Amygdala (tissue), 56 donors: ENCODE measurements at regions not wholly inside any gene's neighbourhood (a gene's known extent, or its start where the extent isn't known, plus 50 kb on each side); places are given as distances from the start of the nearest gene placed in this dataset.
"Not testable (repeated sequence)": the region's sequence is repeated elsewhere in the genome, so short reads cannot be mapped to it uniquely, and the experiment has no call there.

Experiments
- DNase-seq, 56 donors: peaks; one replicate each; lab custom pipeline; 2025; lab: John Stamatoyannopoulos, UW

- DNase-seq = no peak
Measured at GRCh38 chr10:36421992-36422391, 703.4 kb upstream of the ANKRD30A start.

- DNase-seq = no peak
Measured at GRCh38 chr10:36416513-36416912, 708.9 kb upstream of the ANKRD30A start.

- DNase-seq = no peak
Measured at GRCh38 chr10:36412942-36413341, 712.5 kb upstream of the ANKRD30A start.

DNA sequence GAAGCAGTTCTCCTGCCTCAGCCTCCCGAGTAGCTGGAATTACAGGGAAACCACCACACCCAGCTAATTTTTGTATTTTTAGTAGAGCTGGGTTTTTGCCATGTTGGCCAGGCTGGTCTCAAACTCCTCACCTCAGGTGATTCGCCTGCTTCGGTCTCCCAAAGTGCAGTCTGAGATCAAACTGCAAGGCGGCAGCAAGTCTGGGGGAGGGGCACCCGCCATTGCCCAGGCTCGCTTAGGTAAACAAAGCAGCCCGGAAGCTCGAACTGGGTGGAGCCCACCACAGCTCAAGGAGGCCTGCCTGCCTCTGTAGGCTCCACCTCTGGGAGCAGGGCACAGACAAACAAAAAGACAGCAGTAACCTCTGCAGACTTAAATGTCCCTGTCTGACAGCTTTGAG, 725.2 kb upstream of the ANKRD30A start:
- not testable (repeated sequence) for DNase-seq

DNA sequence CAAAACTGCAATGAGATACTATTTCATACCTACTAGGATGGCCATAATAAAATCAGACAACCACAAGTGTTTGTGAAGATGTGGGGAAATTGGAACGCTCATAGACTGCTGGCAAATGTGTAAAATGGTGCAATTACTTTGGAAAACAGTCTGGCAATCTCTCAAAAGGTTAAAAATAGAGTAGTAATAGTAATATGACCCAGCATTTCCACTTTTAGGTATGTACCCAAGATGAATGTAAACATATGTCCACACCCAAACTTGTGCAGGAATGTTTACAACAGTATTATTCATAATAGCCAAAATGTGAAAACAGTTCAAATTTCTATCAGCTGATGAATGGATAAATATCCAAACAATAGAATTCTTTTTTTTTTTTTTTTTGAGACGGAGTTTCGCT, 731.6 kb upstream of the ANKRD30A start:
- DNase-seq = no peak

DNA sequence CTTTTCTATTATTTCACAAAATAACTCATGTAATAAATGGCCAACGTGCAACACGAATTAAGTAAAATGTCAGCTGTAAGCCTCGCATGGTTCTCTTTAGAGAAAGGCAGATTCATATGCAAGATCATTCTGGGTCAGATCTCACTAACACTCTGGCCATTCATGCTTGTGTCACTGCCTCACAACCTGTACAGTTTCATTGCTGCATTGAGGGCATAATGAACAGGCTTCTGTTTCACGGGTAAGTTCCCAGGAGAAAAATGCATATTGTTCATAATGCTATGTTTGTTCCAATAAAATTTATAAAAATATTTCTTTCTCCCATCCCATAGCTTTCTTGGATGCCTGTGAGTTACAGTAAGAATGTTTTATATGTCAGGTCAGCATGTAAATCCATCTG, 734.0 kb upstream of the ANKRD30A start:
- DNase-seq = no peak

DNA sequence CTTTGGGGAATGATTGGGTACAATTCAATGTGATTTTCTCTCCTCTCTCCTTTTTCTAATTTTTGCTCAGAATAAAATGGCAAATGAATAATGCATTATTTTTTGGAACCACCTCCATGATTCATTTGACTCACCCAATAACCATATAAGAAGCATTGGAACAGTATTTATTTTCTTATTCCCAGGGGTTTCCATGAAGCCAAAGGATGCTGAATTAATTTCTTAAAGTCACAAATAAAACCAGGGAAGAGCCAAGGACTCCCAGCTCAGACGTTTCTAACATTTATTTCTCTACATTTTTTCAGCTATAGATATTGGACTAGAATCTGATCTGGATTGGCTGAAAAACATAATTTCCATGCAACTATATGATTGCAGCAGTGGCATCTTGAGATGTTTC, 735.2 kb upstream of the ANKRD30A start:
- DNase-seq = no peak

DNA sequence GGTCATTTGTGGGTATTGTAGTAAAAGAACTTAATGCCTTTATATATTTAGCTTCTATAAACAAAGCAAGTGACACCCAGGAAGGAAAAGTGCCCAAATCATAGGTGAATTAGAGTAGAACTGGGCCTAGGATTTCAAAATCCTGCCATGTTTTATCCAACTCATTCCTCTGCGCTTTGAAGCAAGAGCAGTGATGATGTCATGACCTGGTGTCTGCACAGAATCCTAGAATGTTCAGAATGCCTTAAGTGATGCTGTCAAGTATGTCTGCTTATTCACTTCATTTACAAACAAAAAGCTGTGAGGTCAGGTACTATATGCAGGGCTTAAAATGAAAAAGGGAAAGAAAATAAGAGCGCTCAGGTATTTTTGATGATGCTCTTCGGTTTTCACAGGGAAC, 737.2 kb upstream of the ANKRD30A start:
- no peak for DNase-seq

DNA sequence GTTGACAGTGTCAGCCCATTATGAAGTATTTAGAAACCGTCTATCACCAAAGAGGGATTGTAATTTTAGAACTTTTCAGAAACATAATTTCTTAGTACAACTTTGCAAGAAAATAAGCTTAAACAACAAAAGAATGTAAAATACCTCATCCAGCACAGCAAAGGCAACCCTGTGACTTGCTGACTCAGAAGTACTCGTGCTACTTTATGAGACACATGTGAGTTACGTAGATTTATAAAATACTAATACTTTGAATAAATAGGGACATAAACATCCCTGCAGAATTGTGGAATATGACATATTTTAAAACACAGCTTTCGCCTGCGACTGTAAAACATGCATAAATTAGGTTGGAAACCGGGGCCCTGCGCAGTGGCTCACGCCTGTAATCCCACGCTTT, 739.7 kb upstream of the ANKRD30A start:
- DNase-seq = no peak

GRCh38 chr10:36383349-36383748, 741.3 kb upstream of the FZD8 start:
- DNase-seq = no peak

DNA sequence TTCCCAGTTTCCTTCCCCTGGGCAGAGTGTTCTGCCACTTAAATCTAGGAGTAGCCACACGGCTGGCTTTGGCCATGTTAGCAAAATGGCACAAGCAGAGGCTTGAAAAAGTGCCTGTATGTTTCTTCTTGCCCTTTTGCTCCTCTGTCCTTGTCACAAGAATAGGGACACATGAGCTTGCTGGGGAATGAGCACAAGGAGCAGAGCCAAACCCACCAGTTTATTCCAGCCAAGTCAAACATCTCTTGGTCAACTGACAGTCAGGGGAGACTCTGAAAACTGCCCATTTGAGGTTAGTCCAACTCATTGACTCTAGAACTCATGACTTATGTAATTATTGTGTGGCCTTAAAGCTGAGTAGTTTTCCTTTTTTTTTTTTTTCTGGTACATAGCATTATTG, 739.7 kb upstream of the FZD8 start:
- DNase-seq = no peak

DNA sequence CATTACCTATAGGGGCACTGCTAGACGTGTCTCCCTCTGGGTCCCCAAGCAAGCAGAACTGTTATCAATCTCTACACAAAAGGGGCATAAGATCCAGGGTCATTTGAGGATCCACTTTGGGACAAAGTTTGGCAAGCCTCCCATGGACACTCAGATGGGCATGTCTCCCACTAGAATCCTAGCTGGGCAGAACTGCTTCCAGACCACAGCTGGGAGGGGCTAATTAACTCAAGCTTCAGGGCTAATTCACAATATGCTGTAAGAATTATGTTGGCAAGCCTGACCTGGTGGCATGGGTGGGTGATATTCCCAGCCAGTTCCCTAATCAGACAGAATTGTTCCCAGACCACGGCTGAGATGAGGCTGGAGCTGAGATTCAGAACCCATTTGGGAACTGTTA, 738.4 kb upstream of the FZD8 start:
- DNase-seq = no peak

GRCh38 chr10:36375107-36375506, 733.0 kb upstream of the FZD8 start:
- no peak for DNase-seq

DNA sequence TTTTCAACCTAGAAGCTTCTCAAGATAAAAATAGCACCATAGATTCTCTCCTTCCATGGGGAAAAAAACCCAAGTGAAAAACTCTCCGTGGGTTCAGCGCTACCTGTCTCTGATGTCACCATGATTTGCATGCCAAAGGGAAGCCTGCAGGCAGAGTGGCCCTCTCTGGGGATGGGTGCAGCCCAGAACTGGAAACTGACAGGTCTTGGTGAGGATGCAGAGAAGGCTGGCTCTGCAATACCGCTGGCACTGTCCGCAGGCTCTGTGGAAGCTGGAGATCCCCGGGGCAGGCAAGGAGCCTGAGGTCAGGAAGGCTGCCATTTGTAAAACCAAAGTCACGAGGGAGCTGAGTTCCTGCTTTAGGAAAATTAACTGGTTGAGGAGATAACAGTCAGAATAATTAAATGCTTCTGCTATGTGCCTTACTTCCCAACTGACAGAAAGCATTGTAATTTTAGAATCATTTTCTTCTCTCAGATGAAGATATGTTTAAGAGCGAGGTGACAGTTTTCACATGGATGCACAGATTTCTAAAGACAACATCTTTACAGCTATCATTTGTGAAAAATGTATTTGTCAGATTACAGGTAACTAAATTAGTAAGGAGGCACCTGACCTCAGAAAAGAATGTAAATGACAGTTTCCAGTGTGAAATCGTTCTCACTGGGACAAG, 731.5 kb upstream of the FZD8 start:
- DNase-seq = no peak

DNA sequence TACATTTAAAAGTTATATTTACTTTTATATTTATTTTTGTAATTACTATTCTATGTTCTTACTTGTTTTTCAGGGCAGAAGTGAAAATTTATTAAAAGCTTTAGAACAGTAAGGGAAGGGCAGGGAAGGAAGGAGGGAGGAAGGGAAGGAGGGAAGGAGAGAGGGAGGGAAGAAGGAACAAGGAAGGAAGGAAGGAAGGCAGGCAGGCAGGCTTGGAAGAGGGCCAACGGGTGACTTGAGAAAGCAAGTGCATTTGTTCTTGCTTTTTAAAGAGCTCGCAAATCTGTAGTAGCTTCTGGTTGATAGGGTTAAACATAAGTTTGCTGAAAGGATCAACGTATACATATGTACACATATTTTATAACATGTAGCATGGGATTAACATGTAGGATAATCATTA, 725.3 kb upstream of the FZD8 start:
- DNase-seq = no peak

- no peak for DNase-seq
Measured at GRCh38 chr10:36366843-36367242, 724.7 kb upstream of the FZD8 start.

DNA sequence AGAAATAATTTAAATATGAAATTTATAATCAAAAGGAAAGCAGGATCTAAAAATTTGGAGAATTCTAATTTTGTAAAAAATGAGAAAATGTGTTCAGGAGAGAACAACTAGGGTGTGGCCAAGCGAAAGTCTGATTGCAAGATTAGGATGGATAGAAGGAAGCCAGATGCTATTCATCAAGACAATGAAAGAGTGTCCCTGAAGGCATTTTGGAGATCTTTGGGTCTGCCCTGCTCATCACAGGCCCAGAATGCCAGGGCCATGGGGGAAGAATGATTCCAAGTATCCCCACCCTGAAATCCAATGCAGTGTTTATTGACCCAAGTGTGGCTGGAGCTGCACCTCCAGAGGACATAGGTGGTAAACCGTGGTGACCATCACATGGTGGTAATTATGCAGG, 724.0 kb upstream of the FZD8 start:
- DNase-seq = no peak

- no peak for DNase-seq
Measured at GRCh38 chr10:36362257-36362656, 720.2 kb upstream of the FZD8 start.

DNA sequence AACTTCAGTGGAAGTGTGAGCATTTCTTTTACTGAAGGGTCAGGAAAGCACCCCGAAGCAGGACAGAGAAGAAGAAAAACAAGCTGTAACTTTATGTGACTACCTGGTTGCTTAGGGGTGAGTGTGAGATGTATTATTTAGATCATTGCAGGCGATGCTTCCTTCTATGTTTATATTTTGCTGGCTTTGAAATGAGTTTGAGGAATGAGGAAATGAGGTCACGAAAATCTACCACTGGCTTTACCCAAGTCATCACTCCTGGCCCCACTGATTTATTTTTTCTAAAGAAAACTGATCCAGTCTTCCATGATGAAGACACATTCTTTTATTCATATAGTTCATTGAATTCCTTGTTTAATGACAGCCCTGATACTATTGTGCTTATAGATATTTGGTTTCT, 716.6 kb upstream of the FZD8 start:
- DNase-seq = no peak

GRCh38 chr10:36354633-36355032, 712.5 kb upstream of the FZD8 start:
- no peak for DNase-seq

DNA sequence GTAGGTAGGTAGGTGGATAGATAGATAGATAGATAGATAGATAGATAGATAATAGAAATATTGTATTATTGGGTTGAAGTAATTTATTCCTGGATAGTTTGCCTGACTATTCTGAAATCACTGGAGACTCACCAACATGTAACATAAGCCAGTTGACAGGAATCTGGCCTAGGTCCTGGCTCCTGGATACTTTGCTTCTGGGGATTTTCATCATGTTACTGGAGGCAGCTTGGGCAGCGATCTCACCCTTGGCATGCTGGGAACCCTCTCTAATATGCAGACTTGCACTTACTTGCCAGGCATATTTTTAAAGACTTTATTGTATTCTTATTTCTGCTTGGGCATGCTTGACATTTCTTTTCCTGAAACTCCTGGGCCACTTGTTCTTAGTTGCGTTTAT, 709.1 kb upstream of the FZD8 start:
- DNase-seq = no peak

DNA sequence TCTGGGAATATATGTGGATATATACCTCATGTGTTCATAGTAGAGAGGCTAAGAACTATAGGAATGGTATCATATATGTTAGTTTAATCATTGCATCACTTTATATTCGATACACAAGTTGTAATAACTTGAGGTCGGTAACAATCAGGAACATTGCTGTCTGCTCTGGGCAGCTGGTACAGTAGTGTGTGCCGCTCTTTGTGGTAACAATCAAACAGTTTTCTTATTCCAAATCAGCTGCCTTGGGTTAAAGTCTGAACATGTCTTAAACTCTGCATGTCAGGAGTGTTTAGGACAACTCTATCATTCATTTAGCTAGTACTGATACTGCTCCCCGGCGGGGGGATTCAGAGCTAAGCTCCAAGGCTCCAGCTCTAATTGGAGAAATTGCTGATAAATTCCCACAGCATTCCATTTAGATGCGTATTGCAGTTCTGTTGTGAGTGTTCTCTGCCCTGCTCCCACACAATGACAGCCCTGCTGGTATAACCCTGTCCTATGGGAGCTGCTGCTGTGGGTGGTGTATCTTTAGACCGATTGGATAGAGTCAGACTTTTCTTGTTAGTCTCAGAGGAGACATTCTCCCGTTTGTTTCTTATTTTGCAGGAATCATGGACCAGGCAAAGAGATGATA, 707.5 kb upstream of the FZD8 start:
- peak in 1 of 56 donors; percentile 7 for DNase-seq

DNA sequence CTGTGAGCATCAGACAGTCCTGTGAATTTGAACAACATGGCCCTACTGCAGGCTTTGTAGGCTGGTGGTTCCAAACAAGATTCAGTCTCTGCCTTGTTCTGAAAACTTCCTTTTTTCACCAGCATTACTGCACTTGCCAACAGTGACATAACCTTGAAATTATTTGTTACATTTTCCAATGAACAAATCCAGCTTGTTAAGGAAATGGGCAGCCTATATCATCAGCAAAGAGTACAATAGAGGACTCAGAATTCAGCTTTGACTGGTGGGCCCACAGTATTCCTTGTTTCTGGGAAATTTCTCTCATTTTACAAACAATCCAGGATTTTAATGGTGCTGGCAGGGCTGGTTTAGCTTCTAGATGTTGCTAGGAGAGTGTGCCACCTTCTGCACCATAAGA, 703.7 kb upstream of the FZD8 start:
- DNase-seq = no peak
